ENCODE measurements at regions not wholly inside any gene's neighbourhood (a gene's known extent, or its start where the extent isn't known, plus 50 kb on each side); places are given as distances from the start of the nearest gene placed in this dataset.

DNA sequence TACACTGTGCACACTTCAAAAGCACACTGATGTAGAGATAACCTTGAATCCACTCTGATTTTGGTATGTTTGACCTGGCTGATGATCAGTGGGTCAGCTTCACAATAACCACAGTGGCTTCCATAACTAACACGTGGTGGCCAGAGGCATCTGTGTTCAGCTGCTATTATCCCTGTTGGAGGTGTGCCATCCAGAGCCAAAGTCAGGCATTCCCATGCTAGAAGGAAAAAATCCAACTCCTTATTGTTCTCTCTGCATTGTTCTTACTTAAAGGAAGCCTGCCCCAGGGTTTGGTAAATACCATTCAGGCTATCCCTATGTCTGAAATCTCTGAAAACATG is 127.3 kb upstream of the MON1B start:
- TF ChIP-seq, protein P1, sequence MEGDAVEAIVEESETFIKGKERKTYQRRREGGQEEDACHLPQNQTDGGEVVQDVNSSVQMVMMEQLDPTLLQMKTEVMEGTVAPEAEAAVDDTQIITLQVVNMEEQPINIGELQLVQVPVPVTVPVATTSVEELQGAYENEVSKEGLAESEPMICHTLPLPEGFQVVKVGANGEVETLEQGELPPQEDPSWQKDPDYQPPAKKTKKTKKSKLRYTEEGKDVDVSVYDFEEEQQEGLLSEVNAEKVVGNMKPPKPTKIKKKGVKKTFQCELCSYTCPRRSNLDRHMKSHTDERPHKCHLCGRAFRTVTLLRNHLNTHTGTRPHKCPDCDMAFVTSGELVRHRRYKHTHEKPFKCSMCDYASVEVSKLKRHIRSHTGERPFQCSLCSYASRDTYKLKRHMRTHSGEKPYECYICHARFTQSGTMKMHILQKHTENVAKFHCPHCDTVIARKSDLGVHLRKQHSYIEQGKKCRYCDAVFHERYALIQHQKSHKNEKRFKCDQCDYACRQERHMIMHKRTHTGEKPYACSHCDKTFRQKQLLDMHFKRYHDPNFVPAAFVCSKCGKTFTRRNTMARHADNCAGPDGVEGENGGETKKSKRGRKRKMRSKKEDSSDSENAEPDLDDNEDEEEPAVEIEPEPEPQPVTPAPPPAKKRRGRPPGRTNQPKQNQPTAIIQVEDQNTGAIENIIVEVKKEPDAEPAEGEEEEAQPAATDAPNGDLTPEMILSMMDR (IDR thresholded peaks at IDR 0.05): no peak
- no peak for TF ChIP-seq TCF7L2 (IDR thresholded peaks at IDR 0.05; ENCODE audit: low read depth, low read length)
